MM.1S (cell line): ENCODE measurements at regions not wholly inside any gene's neighbourhood (a gene's known extent, or its start where the extent isn't known, plus 50 kb on each side); places are given as distances from the start of the nearest gene placed in this dataset.

ENCODE experiments used
- DNase-seq: peaks from one replicate; pipeline ENCODE4 v3.0.0-alpha.2; 2015
- H2AFZ ChIP-seq: fragments of 300-600 bp; sonication (generic); 2 replicates; pipeline ENCODE4 v1.6.0; 2016; ENCODE audit warnings: antibody characterized with exemption, low read length
- H3F3A ChIP-seq: fragments of 300-600 bp; sonication (generic); 2 replicates; pipeline ENCODE4 v1.6.1; 2016; ENCODE audit warnings: mild to moderate bottlenecking, antibody characterized with exemption, low read length, moderate library complexity, mixed read lengths; ENCODE audit not compliant: insufficient read depth
- H3K27ac ChIP-seq: fragments of 300-600 bp; sonication (generic); 2 replicates; pipeline ENCODE4 v1.5.1; 2016; ENCODE audit warnings: mild to moderate bottlenecking, low read length
- H3K27me3 ChIP-seq: fragments of 300-600 bp; sonication (generic); replicated peaks from 2 replicates; pipeline ENCODE4 v1.6.0; 2016; ENCODE audit warnings: low read length; ENCODE audit not compliant: insufficient read depth
- H3K36me3 ChIP-seq: fragments of 300-600 bp; sonication (generic); replicated peaks from 2 replicates; pipeline ENCODE4 v1.6.1; 2016; ENCODE audit warnings: mild to moderate bottlenecking, low read length, mixed read lengths; ENCODE audit not compliant: insufficient read depth
- H3K4me1 ChIP-seq: fragments of 300-600 bp; sonication (generic); 2 replicates; pipeline ENCODE4 v1.6.1; 2016; ENCODE audit warnings: low read length, mixed read lengths
- H3K4me2 ChIP-seq: fragments of 300-600 bp; sonication (generic); 2 replicates; pipeline ENCODE4 v1.6.0; 2016; ENCODE audit warnings: low read depth, low read length
- H3K4me3 ChIP-seq: fragments of 300-600 bp; sonication (generic); 2 replicates; pipeline ENCODE4 v1.5.1; 2016; ENCODE audit warnings: low read length, mixed read lengths
- H3K79me2 ChIP-seq: fragments of 300-600 bp; sonication (generic); 2 replicates; pipeline ENCODE4 v1.6.1; 2016; ENCODE audit warnings: mixed run types, low read length, mixed read lengths
- H3K9ac ChIP-seq: fragments of 300-600 bp; sonication (generic); 2 replicates; pipeline ENCODE4 v1.6.1; 2016; ENCODE audit warnings: low read length, mixed read lengths
- H3K9me2 ChIP-seq: fragments of 300-600 bp; sonication (generic); replicated peaks from 2 replicates; pipeline ENCODE4 v1.6.1; 2016; ENCODE audit warnings: mild to moderate bottlenecking, low read length, mixed read lengths; ENCODE audit not compliant: insufficient read depth
- H3K9me3 ChIP-seq: fragments of 300-600 bp; sonication (generic); replicated peaks from 2 replicates; pipeline ENCODE4 v1.6.1; 2016; ENCODE audit warnings: mild to moderate bottlenecking, low read length, mixed read lengths; ENCODE audit not compliant: insufficient read depth
- H4K20me1 ChIP-seq: fragments of 300-600 bp; sonication (generic); 2 replicates; pipeline ENCODE4 v1.6.1; 2016; ENCODE audit warnings: mild to moderate bottlenecking, low read length, moderate library complexity, mixed read lengths; ENCODE audit not compliant: insufficient read depth
- CTCF ChIP-seq: fragments of 300-600 bp; sonication (generic); IDR thresholded peaks from 2 replicates; pipeline ENCODE4 v1.5.1; 2016; ENCODE audit warnings: antibody characterized with exemption, low read length, mixed read lengths
- EZH2 ChIP-seq: fragments of 300-600 bp; sonication (generic); optimal IDR thresholded peaks from 2 replicates; pipeline ENCODE3; 2017; ENCODE audit warnings: low read depth, mild to moderate bottlenecking, antibody characterized with exemption, low read length, mixed read lengths
- EZH2phosphoT487 ChIP-seq: fragments of 300-600 bp; sonication (generic); IDR thresholded peaks from 2 replicates; pipeline ENCODE4 v1.6.1; 2018; ENCODE audit warnings: antibody characterized with exemption, low read length

GRCh38 chr20:12434672-12435071 lies 517.0 kb downstream of the BTBD3 start:
- TF ChIP-seq EZH2 (no peak), CTCF (no peak), EZH2phosphoT487 (no peak)
- no peaks in the 10 kb centered on the region for H3K79me2 ChIP-seq
- H3F3A ChIP-seq, result no peaks in the 10 kb centered on the region
- no peaks in the 10 kb centered on the region for H3K4me1 ChIP-seq
- H4K20me1 ChIP-seq, result no peaks in the 10 kb centered on the region
- no peak overlapping the region for H3K4me3 ChIP-seq
- DNase-seq, result no peak
- H3K36me3 ChIP-seq, result no peaks in the 10 kb centered on the region
- H3K9me2 ChIP-seq, result no peaks in the 10 kb centered on the region
- H3K9ac ChIP-seq, result no peak overlapping the region
- no peaks in the 10 kb centered on the region for H3K27me3 ChIP-seq
- H3K9me3 ChIP-seq, result no peaks in the 10 kb centered on the region
- no peak overlapping the region for H3K4me2 ChIP-seq
- no peak overlapping the region for H2AFZ ChIP-seq
- no peak overlapping the region for H3K27ac ChIP-seq

- DNase-seq, result no peak
- Histone ChIP-seq H3K36me3 (no peaks in the 10 kb centered on the region), H3K27ac (no peak overlapping the region), H3K4me2 (no peak overlapping the region), H3K4me1 (no peaks in the 10 kb centered on the region), H3K9me2 (no peaks in the 10 kb centered on the region), H3K4me3 (no peak overlapping the region), H3K27me3 (no peaks in the 10 kb centered on the region), H3F3A (no peaks in the 10 kb centered on the region), H4K20me1 (no peaks in the 10 kb centered on the region), H3K9ac (no peak overlapping the region), H3K79me2 (no peaks in the 10 kb centered on the region), H2AFZ (no peak overlapping the region), H3K9me3 (no peaks in the 10 kb centered on the region)
- TF ChIP-seq EZH2 (no peak), EZH2phosphoT487 (no peak), CTCF (no peak)
Measured at GRCh38 chr20:12435268-12435667, 517.6 kb downstream of the BTBD3 start.

GRCh38 chr20:12453711-12454110 lies 536.0 kb downstream of the BTBD3 start:
- no peak for TF ChIP-seq EZH2
- TF ChIP-seq CTCF, result no peak
- no peak for TF ChIP-seq EZH2phosphoT487
- Histone ChIP-seq H3K27me3 (no peaks in the 10 kb centered on the region), H3K27ac (no peak overlapping the region), H3F3A (no peaks in the 10 kb centered on the region), H3K36me3 (no peaks in the 10 kb centered on the region), H4K20me1 (no peaks in the 10 kb centered on the region), H3K4me1 (no peaks in the 10 kb centered on the region), H3K9me2 (no peaks in the 10 kb centered on the region), H3K9me3 (no peaks in the 10 kb centered on the region), H3K4me3 (no peak overlapping the region), H3K9ac (no peak overlapping the region), H3K4me2 (no peak overlapping the region), H2AFZ (no peak overlapping the region), H3K79me2 (no peaks in the 10 kb centered on the region)
- DNase-seq, result no peak
